HG03469 (cell line): ENCODE measurements at regions not wholly inside any gene's neighbourhood (a gene's known extent, or its start where the extent isn't known, plus 50 kb on each side); places are given as distances from the start of the nearest gene placed in this dataset.

Experiments used
- ATAC-seq: cut with Tn5 transposase; IDR thresholded peaks from one replicate; pipeline ENCODE4 v1.9.1; 2021; ENCODE audit warnings: mild to moderate bottlenecking, moderate library complexity, moderate number of reproducible peaks; ENCODE audit not compliant: unreplicated experiment

GRCh38 chr16:86052115-86052670 lies 153.2 kb downstream of the IRF8 start:
- no peak for ATAC-seq

- ATAC-seq = no peak
Measured at GRCh38 chr16:86052926-86053325, 154.0 kb downstream of the IRF8 start.

GRCh38 chr16:86059253-86060171 lies 160.6 kb downstream of the IRF8 start:
- no peak for ATAC-seq

- no peak for ATAC-seq
Measured at GRCh38 chr16:86060381-86061317, 161.7 kb downstream of the IRF8 start.

- ATAC-seq = no peak
Measured at GRCh38 chr16:86061318-86061695, 162.3 kb downstream of the IRF8 start.

GRCh38 chr16:86061721-86062120 lies 162.8 kb downstream of the IRF8 start:
- no peak for ATAC-seq

GRCh38 chr16:86062271-86062965 lies 163.5 kb downstream of the IRF8 start:
- ATAC-seq = no peak

- ATAC-seq = no peak
Measured at GRCh38 chr16:86063760-86064405, 164.9 kb downstream of the IRF8 start.

- no peak for ATAC-seq
Measured at GRCh38 chr16:86064431-86065250, 165.7 kb downstream of the IRF8 start.

- no peak for ATAC-seq
Measured at GRCh38 chr16:86065711-86066110, 166.7 kb downstream of the IRF8 start.

- ATAC-seq = no peak
Measured at GRCh38 chr16:86066811-86067210, 167.8 kb downstream of the IRF8 start.

- no peak for ATAC-seq
Measured at GRCh38 chr16:86067516-86067915, 168.6 kb downstream of the IRF8 start.

GRCh38 chr16:86067936-86068335 lies 169.0 kb downstream of the IRF8 start:
- ATAC-seq = no peak

GRCh38 chr16:86068722-86069121 lies 169.8 kb downstream of the IRF8 start:
- no peak for ATAC-seq

- ATAC-seq = no peak
Measured at GRCh38 chr16:86069736-86070298, 170.9 kb downstream of the IRF8 start.

- ATAC-seq = no peak
Measured at GRCh38 chr16:86070484-86070883, 171.5 kb downstream of the IRF8 start.

GRCh38 chr16:86070971-86071370 lies 172.0 kb downstream of the IRF8 start:
- no peak for ATAC-seq

GRCh38 chr16:86071611-86072240 lies 172.8 kb downstream of the IRF8 start:
- no peak for ATAC-seq
